ENCODE measurements at regions not wholly inside any gene's neighbourhood (a gene's known extent, or its start where the extent isn't known, plus 50 kb on each side); places are given as distances from the start of the nearest gene placed in this dataset.

- TF ChIP-seq CTCF (IDR thresholded peaks at IDR 0.05; ENCODE audit: extremely low read depth, insufficient read depth, missing control alignments), result no peak
- DNase-seq (ENCODE audit: low spot score), result no peak
- in situ Hi-C loops (cut with MboI; ENCODE audit: low pct_unique_long_range_greater_than_20kb, low sequenced_read_pairs, unreplicated experiment), result no loop called here
Observed at GRCh38 chr11:121800240-121800639, 315.8 kb downstream of the BLID start.

GRCh38 chr11:121797496-121797895, 318.5 kb downstream of the BLID start:
- DNase-seq (ENCODE audit: low spot score), result no peak
- in situ Hi-C loops (cut with MboI; ENCODE audit: low pct_unique_long_range_greater_than_20kb, low sequenced_read_pairs, unreplicated experiment), result no loop called here
- TF ChIP-seq CTCF (IDR thresholded peaks at IDR 0.05; ENCODE audit: extremely low read depth, insufficient read depth, missing control alignments), result no peak

- TF ChIP-seq CTCF (IDR thresholded peaks at IDR 0.05; ENCODE audit: extremely low read depth, insufficient read depth, missing control alignments), result no peak
- no peak for DNase-seq (ENCODE audit: low spot score)
- in situ Hi-C loops (cut with MboI; ENCODE audit: low pct_unique_long_range_greater_than_20kb, low sequenced_read_pairs, unreplicated experiment), result no loop called here
Observed at GRCh38 chr11:121795174-121795573, 320.8 kb downstream of the BLID start.

GRCh38 chr11:121794671-121795141, 321.3 kb downstream of the BLID start:
- in situ Hi-C loops (cut with MboI; ENCODE audit: low pct_unique_long_range_greater_than_20kb, low sequenced_read_pairs, unreplicated experiment), result no loop called here
- no peak for TF ChIP-seq CTCF (IDR thresholded peaks at IDR 0.05; ENCODE audit: extremely low read depth, insufficient read depth, missing control alignments)
- DNase-seq (ENCODE audit: low spot score), result no peak

GRCh38 chr11:121793916-121794315, 322.1 kb downstream of the BLID start:
- in situ Hi-C loops (cut with MboI; ENCODE audit: low pct_unique_long_range_greater_than_20kb, low sequenced_read_pairs, unreplicated experiment), result no loop called here
- no peak for DNase-seq (ENCODE audit: low spot score)
- no peak for TF ChIP-seq CTCF (IDR thresholded peaks at IDR 0.05; ENCODE audit: extremely low read depth, insufficient read depth, missing control alignments)

- no peak for DNase-seq (ENCODE audit: low spot score)
- no peak for TF ChIP-seq CTCF (IDR thresholded peaks at IDR 0.05; ENCODE audit: extremely low read depth, insufficient read depth, missing control alignments)
- in situ Hi-C loops (cut with MboI; ENCODE audit: low pct_unique_long_range_greater_than_20kb, low sequenced_read_pairs, unreplicated experiment), result no loop called here
Observed at GRCh38 chr11:121793291-121793690, 322.7 kb downstream of the BLID start.

- in situ Hi-C loops (cut with MboI; ENCODE audit: low pct_unique_long_range_greater_than_20kb, low sequenced_read_pairs, unreplicated experiment), result no loop called here
- no peak for DNase-seq (ENCODE audit: low spot score)
Observed at GRCh38 chr11:121792185-121792584, 323.8 kb downstream of the BLID start.

More at GRCh38 chr11:121792185-121792584, 323.8 kb downstream of the BLID start:
- no peak for TF ChIP-seq CTCF (IDR thresholded peaks at IDR 0.05; ENCODE audit: extremely low read depth, insufficient read depth, missing control alignments)
